Neural progenitor cell (in vitro differentiated cells): ENCODE measurements at regions not wholly inside any gene's neighbourhood (a gene's known extent, or its start where the extent isn't known, plus 50 kb on each side); places are given as distances from the start of the nearest gene placed in this dataset.

ENCODE experiments used
- DNase-seq: peaks from one replicate; pipeline ENCODE4 v3.0.0-alpha.2; 2016; ENCODE audit warnings: low spot score
- H2AFZ ChIP-seq: fragments of 200-600 bp; sonication (generic); replicated peaks from 2 replicates; pipeline ENCODE4 v1.6.1; 2016; ENCODE audit warnings: antibody characterized with exemption
- H3F3A ChIP-seq: fragments of 200-600 bp; sonication (generic); 2 replicates; pipeline ENCODE4 v1.6.1; 2016; ENCODE audit warnings: antibody characterized with exemption, low read depth
- H3K27ac ChIP-seq: fragments of 200-600 bp; sonication (generic); 2 replicates; pipeline ENCODE4 v1.5.1; 2016; ENCODE audit warnings: mild to moderate bottlenecking
- H3K27me3 ChIP-seq: fragments of 200-600 bp; sonication (generic); 2 replicates; pipeline ENCODE4 v1.6.1; 2016; ENCODE audit warnings: mild to moderate bottlenecking, moderate library complexity
- H3K36me3 ChIP-seq: fragments of 200-600 bp; sonication (generic); 2 replicates; pipeline ENCODE4 v1.5.1; 2016
- H3K4me1 ChIP-seq: fragments of 200-600 bp; sonication (generic); 2 replicates; pipeline ENCODE4 v1.6.1; 2016; ENCODE audit warnings: mixed run types
- H3K4me2 ChIP-seq: fragments of 200-600 bp; sonication (generic); 2 replicates; pipeline ENCODE4 v1.6.1; 2016
- H3K4me3 ChIP-seq: fragments of 200-600 bp; sonication (generic); 2 replicates; pipeline ENCODE4 v1.5.1; 2016
- H3K79me2 ChIP-seq: fragments of 200-600 bp; sonication (generic); 2 replicates; pipeline ENCODE4 v1.6.1; 2016; ENCODE audit warnings: low read depth
- H3K9ac ChIP-seq: fragments of 200-600 bp; sonication (generic); 2 replicates; pipeline ENCODE4 v1.6.1; 2016
- H3K9me3 ChIP-seq: fragments of 200-600 bp; sonication (generic); 2 replicates; pipeline ENCODE4 v1.5.1; 2016; ENCODE audit warnings: low read depth
- H4K20me1 ChIP-seq: fragments of 200-600 bp; sonication (generic); 2 replicates; pipeline ENCODE4 v1.6.1; 2016; ENCODE audit warnings: low read depth
- H3K27ac Mint-ChIP-seq: 3 replicates; pipeline ENCODE4 v1.8.0; 2021; ENCODE audit warnings: mixed read lengths
- H3K27me3 Mint-ChIP-seq: 2 replicates; pipeline ENCODE4 v1.8.0; 2022; ENCODE audit warnings: low read depth, mild to moderate bottlenecking, inconsistent platforms, moderate library complexity, mixed read lengths; ENCODE audit not compliant: insufficient read depth
- H3K36me3 Mint-ChIP-seq: 3 replicates; pipeline ENCODE4 v1.8.0; 2021; ENCODE audit warnings: mixed read lengths
- H3K4me1 Mint-ChIP-seq: 3 replicates; pipeline ENCODE4 v1.8.0; 2021; ENCODE audit warnings: mixed read lengths
- H3K4me3 Mint-ChIP-seq: 3 replicates; pipeline ENCODE4 v1.8.0; 2021; ENCODE audit warnings: mild to moderate bottlenecking, moderate library complexity, mixed read lengths
- H3K9me3 Mint-ChIP-seq: 3 replicates; pipeline ENCODE4 v1.8.0; 2020; ENCODE audit warnings: mixed read lengths
- CTCF ChIP-seq: fragments of 200-600 bp; sonication (generic); IDR thresholded peaks from 2 replicates; pipeline ENCODE4 v1.5.1; 2017; ENCODE audit warnings: antibody characterized with exemption, mild to moderate bottlenecking
- EZH2 ChIP-seq: fragments of 200-600 bp; sonication (generic); IDR thresholded peaks from 2 replicates; pipeline ENCODE4 v1.6.1; 2017; ENCODE audit warnings: antibody characterized with exemption, mild to moderate bottlenecking, moderate library complexity
- EZH2phosphoT487 ChIP-seq: fragments of 200-600 bp; sonication (generic); IDR thresholded peaks from 2 replicates; pipeline ENCODE4 v1.6.1; 2017; ENCODE audit warnings: antibody characterized with exemption

GRCh38 chr14:97057238-97058073 is 260.3 kb downstream of the VRK1 start:
- TF ChIP-seq CTCF = no peak
- no peak for TF ChIP-seq EZH2
- TF ChIP-seq EZH2phosphoT487 = no peak
- Histone ChIP-seq H3K4me1 (peaks cover 1% of the 10 kb centered on the region), H4K20me1 (no peaks in the 10 kb centered on the region), H3K9me3 (no peaks in the 10 kb centered on the region), H3K27me3 (no peaks in the 10 kb centered on the region), H2AFZ (no peak overlapping the region), H3K27ac (no peak overlapping the region), H3K79me2 (no peaks in the 10 kb centered on the region), H3K4me3 (no peak overlapping the region), H3K9ac (no peak overlapping the region), H3K4me2 (no peak overlapping the region), H3K36me3 (no peaks in the 10 kb centered on the region), H3F3A (no peaks in the 10 kb centered on the region)
- H3K27me3 Mint-ChIP-seq = peaks cover 2% of the 10 kb centered on the region
- H3K36me3 Mint-ChIP-seq = no peaks in the 10 kb centered on the region
- H3K4me3 Mint-ChIP-seq = no peak overlapping the region
- peaks cover 4% of the 10 kb centered on the region for H3K9me3 Mint-ChIP-seq
- no peak overlapping the region for H3K27ac Mint-ChIP-seq
- peaks cover 26% of the 10 kb centered on the region for H3K4me1 Mint-ChIP-seq
- no peak for DNase-seq

GRCh38 chr14:97058074-97058467 is 260.9 kb downstream of the VRK1 start:
- H3K27me3 Mint-ChIP-seq = peaks cover 2% of the 10 kb centered on the region
- Histone ChIP-seq H3K27me3 (no peaks in the 10 kb centered on the region), H3K36me3 (no peaks in the 10 kb centered on the region), H3F3A (no peaks in the 10 kb centered on the region), H3K4me2 (no peak overlapping the region), H3K79me2 (no peaks in the 10 kb centered on the region), H2AFZ (no peak overlapping the region), H4K20me1 (no peaks in the 10 kb centered on the region), H3K27ac (no peak overlapping the region), H3K4me3 (no peak overlapping the region), H3K9ac (no peak overlapping the region), H3K9me3 (no peaks in the 10 kb centered on the region), H3K4me1 (peaks cover 7% of the 10 kb centered on the region)
- H3K27ac Mint-ChIP-seq = no peak overlapping the region
- no peaks in the 10 kb centered on the region for H3K36me3 Mint-ChIP-seq
- TF ChIP-seq CTCF (no peak), EZH2 (no peak), EZH2phosphoT487 (no peak)
- H3K4me3 Mint-ChIP-seq = no peak overlapping the region
- no peak for DNase-seq
- peaks cover 26% of the 10 kb centered on the region for H3K4me1 Mint-ChIP-seq
- H3K9me3 Mint-ChIP-seq = peaks cover 4% of the 10 kb centered on the region

- Mint-ChIP-seq H3K27ac (no peak overlapping the region), H3K9me3 (peaks cover 4% of the 10 kb centered on the region), H3K36me3 (no peaks in the 10 kb centered on the region), H3K4me3 (no peak overlapping the region), H3K27me3 (peaks cover 2% of the 10 kb centered on the region), H3K4me1 (peaks cover 26% of the 10 kb centered on the region)
- Histone ChIP-seq H3K9ac (no peak overlapping the region), H3K27ac (no peak overlapping the region), H3K36me3 (no peaks in the 10 kb centered on the region), H3K27me3 (no peaks in the 10 kb centered on the region), H3K9me3 (no peaks in the 10 kb centered on the region), H3K4me2 (no peak overlapping the region), H3K79me2 (no peaks in the 10 kb centered on the region), H3F3A (no peaks in the 10 kb centered on the region), H4K20me1 (no peaks in the 10 kb centered on the region), H3K4me1 (peaks cover 12% of the 10 kb centered on the region), H2AFZ (no peak overlapping the region), H3K4me3 (no peak overlapping the region)
- TF ChIP-seq EZH2 (no peak), EZH2phosphoT487 (no peak), CTCF (no peak)
- DNase-seq = no peak
These were observed 261.4 kb downstream of the VRK1 start for GRCh38 chr14:97058589-97058988.
